ENCODE measurements at regions not wholly inside any gene's neighbourhood (a gene's known extent, or its start where the extent isn't known, plus 50 kb on each side); places are given as distances from the start of the nearest gene placed in this dataset.

GRCh38 chr3:53402326-53402725 lies 55.0 kb upstream of the DCP1A start:
- H3K79me1 ChIP-seq (ENCODE audit: low read depth, low read length): no peaks in the 10 kb centered on the region
- H3K9me3 ChIP-seq (ENCODE audit: insufficient read depth in 2 of 2, low read depth in 1 of 2, low read length in 1 of 2): no peaks in the 10 kb centered on the region
- no peak for FAIRE-seq
- no peak overlapping the region for H3K4me3 ChIP-seq (ENCODE audit: extremely low read depth in 1 of 4, insufficient read depth in 2 of 4, low read depth in 3 of 4, low read length in 4 of 4)
- no peak overlapping the region for H4K91ac ChIP-seq (replicated peaks; ENCODE audit: insufficient read length, low read length)
- H3K4me1 ChIP-seq (replicated peaks in 1 of 4; ENCODE audit: control insufficient read depth in 3 of 4, insufficient read depth in 4 of 4, low read length in 3 of 4): no peaks in the 10 kb centered on the region
- no peak overlapping the region for H3K9ac ChIP-seq (replicated peaks in 1 of 4; ENCODE audit: extremely low read depth in 1 of 4, low read depth in 3 of 4, low read length in 3 of 4)
- no peaks in the 10 kb centered on the region for H3K27me3 ChIP-seq (replicated peaks in 1 of 4; ENCODE audit: control insufficient read depth in 3 of 4, extremely low read depth in 1 of 4, insufficient read depth in 3 of 4, low read length in 3 of 4)
- H2BK120ac ChIP-seq (replicated peaks; ENCODE audit: low read depth, low read length): no peak overlapping the region
- no peak for DNase-seq (ENCODE audit: low read depth in 1 of 2, low spot score in 2 of 2)
- no peak overlapping the region for H2BK5ac ChIP-seq (ENCODE audit: low read depth, low read length)
- H2AK5ac ChIP-seq (ENCODE audit: low read depth, low read length): no peak overlapping the region
- no peak overlapping the region for H2BK12ac ChIP-seq (ENCODE audit: low read depth, low read length)
- no peak overlapping the region for H3K4me2 ChIP-seq (ENCODE audit: insufficient read depth in 1 of 2, low read depth in 2 of 2, low read length in 2 of 2)
- H3K27ac ChIP-seq (ENCODE audit: low read depth, low read length): no peak overlapping the region
- H3K14ac ChIP-seq (ENCODE audit: insufficient read length): no peak overlapping the region
- H4K20me1 ChIP-seq (replicated peaks in 1 of 2; ENCODE audit: control insufficient read depth in 1 of 2, insufficient read depth in 2 of 2, low read length in 2 of 2): no peaks in the 10 kb centered on the region
- no peak overlapping the region for H3K23ac ChIP-seq (ENCODE audit: insufficient read length)
- TF ChIP-seq SAP30 (IDR thresholded peaks at IDR 0.05; ENCODE audit: insufficient read depth, insufficient replicate concordance, low read length) (no peak), POU5F1 (IDR thresholded peaks at IDR 0.05; ENCODE audit: low read depth, low read length) (no peak), BRCA1 (IDR thresholded peaks at IDR 0.05; ENCODE audit: low read depth, low read length) (no peak), SRF (IDR thresholded peaks at IDR 0.05; ENCODE audit: low read depth, low read length) (no peak), KDM5A (IDR thresholded peaks at IDR 0.05; ENCODE audit: low read length) (no peak), SIN3A (conservative IDR thresholded peaks at IDR 0.05 in 1 of 2, IDR thresholded peaks at IDR 0.05 in 1 of 2; ENCODE audit: low read depth in 1 of 2, low read length in 2 of 2) (no peak), ATF3 (IDR thresholded peaks at IDR 0.05; ENCODE audit: insufficient read depth, low read depth, low read length) (no peak)
- CTCF ChIA-PET (ENCODE audit: partially characterized antibody): interaction anchor here (0.6 kb wide), 1 partner anchor 364 kb away, joined by 3 read pairs; no protein-coding TSS in a partner anchor
- peak overlapping the region; percentile 69; the same call in 1 of the 2 replicates for H2AFZ ChIP-seq (ENCODE audit: low read length)
- no peak overlapping the region for H3K4ac ChIP-seq (replicated peaks; ENCODE audit: insufficient read length, low read depth, low read length)
- H3K18ac ChIP-seq (ENCODE audit: extremely low read depth, low read length): peak overlapping the region; percentile 6; the same call in 1 of the 2 replicates
- no peak overlapping the region for H4K5ac ChIP-seq (ENCODE audit: insufficient read length, low read depth, low read length)
- H2BK15ac ChIP-seq (ENCODE audit: low read length): no peak overlapping the region
- H3K79me2 ChIP-seq (ENCODE audit: control insufficient read depth in 1 of 2, insufficient read depth in 2 of 2, low read length in 2 of 2): no peaks in the 10 kb centered on the region
- H4K8ac ChIP-seq (ENCODE audit: extremely low read depth, insufficient read depth, low read length): no peak overlapping the region
- 0 out of 2 replicates have a peak overlapping the region, but pooled peaks have one; percentile 57 for H2BK20ac ChIP-seq (ENCODE audit: low read length)
- WGBS, 2 experiments (ENCODE audit: extremely low coverage in 1 of 2, insufficient coverage in 1 of 2, insufficient read length in 1 of 2, insufficient replicate concordance in 2 of 2, low coverage in 1 of 2, low lambda C conversion rate in 2 of 2, missing lambda C conversion rate in 1 of 2): 89% methylated on average over 3 of the region's 3 CpGs; no CpG with 5 or more reads in 1 of the 2 experiments
- no peaks in the 10 kb centered on the region for H3K23me2 ChIP-seq (ENCODE audit: low read depth, low read length)
- POLR2A ChIA-PET (ENCODE audit: partially characterized antibody): no interaction called here
- H3K56ac ChIP-seq (replicated peaks; ENCODE audit: insufficient read length, low read depth, low read length): no peak overlapping the region
- no peaks in the 10 kb centered on the region for H3K36me3 ChIP-seq (ENCODE audit: control insufficient read depth in 2 of 4, insufficient read depth in 4 of 4, low read length in 3 of 4)
